Mucosa of rectum (tissue), 2 donors: ENCODE measurements at regions not wholly inside any gene's neighbourhood (a gene's known extent, or its start where the extent isn't known, plus 50 kb on each side); places are given as distances from the start of the nearest gene placed in this dataset.

Experiments
- H3K27ac ChIP-seq, 2 donors: one replicate each; pipeline ENCODE4 v1.7.0; 2013; ENCODE audit warnings: inconsistent platforms in 2 of 2, low read depth in 2 of 2, low read length in 2 of 2
- H3K27me3 ChIP-seq, 2 donors: one replicate each; pipeline ENCODE4 v1.7.0; 2013; ENCODE audit warnings: low read length in 2 of 2; ENCODE audit not compliant: control insufficient read depth in 2 of 2, insufficient read depth in 2 of 2
- H3K36me3 ChIP-seq, 2 donors: one replicate each; pipeline ENCODE4 v1.7.0; 2013; ENCODE audit warnings: low read length in 2 of 2; ENCODE audit not compliant: control insufficient read depth in 2 of 2, insufficient read depth in 2 of 2
- H3K4me1 ChIP-seq, 2 donors: one replicate each; pipeline ENCODE4 v1.7.0; 2013; ENCODE audit warnings: low read length in 2 of 2, mild to moderate bottlenecking in 1 of 2; ENCODE audit not compliant: control insufficient read depth in 2 of 2, insufficient read depth in 2 of 2
- H3K4me3 ChIP-seq, 2 donors: one replicate each; pipeline ENCODE4 v1.7.0; 2013; ENCODE audit warnings: low read length in 2 of 2
- H3K9ac ChIP-seq, 2 donors: one replicate each; pipeline ENCODE4 v1.7.0; 2013; ENCODE audit warnings: low read length in 2 of 2, low read depth in 1 of 2, mild to moderate bottlenecking in 1 of 2
- H3K9me3 ChIP-seq, 2 donors: one replicate each; pipeline ENCODE4 v1.7.0; 2013; ENCODE audit warnings: low read length in 2 of 2; ENCODE audit not compliant: control insufficient read depth in 2 of 2
- donor health status: healthy.
- donor health status: Normal muscosa, but diverticular disease.

DNA sequence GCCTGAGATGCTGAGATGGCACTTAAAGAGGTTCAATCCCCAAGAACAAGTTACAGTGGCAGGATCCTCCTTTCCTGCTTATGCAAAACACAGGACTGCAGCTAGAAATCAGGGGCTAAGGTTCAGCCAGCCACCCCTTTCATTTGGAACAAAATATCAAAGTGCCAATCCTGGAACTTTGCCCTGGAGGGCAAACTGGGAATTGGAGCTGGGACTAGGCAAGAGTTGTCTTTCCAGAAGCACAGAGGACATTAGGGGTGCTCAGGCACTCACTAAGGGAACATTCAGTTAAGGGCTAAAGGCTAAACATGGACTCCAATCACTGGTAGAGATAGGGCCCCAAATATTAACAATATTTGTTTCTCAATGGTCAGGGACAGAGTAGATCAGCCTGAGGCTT lies 237.2 kb downstream of the EMP1 start:
- Histone ChIP-seq H3K9me3 (no peaks in the 10 kb centered on the region), H3K36me3 (no peaks in the 10 kb centered on the region), H3K4me3 (no peak overlapping the region), H3K4me1 (no peaks in the 10 kb centered on the region), H3K27me3 (no peaks in the 10 kb centered on the region), H3K27ac (no peak overlapping the region), H3K9ac (no peak overlapping the region)

DNA sequence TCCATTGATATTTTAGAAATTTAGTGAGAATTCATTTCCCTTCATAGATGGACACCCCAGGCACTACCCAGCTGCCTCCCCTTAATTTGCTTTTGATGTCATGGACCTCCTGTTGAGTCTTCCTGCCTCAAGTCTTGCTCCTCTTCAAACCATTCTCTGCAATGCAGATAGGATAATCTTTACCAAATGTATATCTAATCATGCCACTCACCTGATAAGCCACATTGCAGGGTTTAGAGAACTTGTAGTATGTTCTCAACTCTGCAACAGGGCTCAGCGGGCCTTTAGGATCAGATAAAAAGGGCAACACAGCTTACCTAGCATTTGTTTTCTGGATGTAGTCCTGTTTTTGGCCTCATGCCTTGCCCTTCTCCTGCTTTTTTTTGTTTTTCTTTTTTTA lies 234.5 kb downstream of the EMP1 start:
- no peak overlapping the region for H3K9ac ChIP-seq

GRCh38 chr12:13428538-13429265 lies 232.2 kb downstream of the EMP1 start:
- no peak overlapping the region for H3K27ac ChIP-seq
- no peaks in the 10 kb centered on the region for H3K27me3 ChIP-seq
- H3K4me3 ChIP-seq = no peak overlapping the region
- no peak overlapping the region for H3K9ac ChIP-seq
- no peaks in the 10 kb centered on the region for H3K4me1 ChIP-seq
- H3K9me3 ChIP-seq = no peaks in the 10 kb centered on the region
- H3K36me3 ChIP-seq = no peaks in the 10 kb centered on the region

More for the DNA sequence above, 234.5 kb downstream of the EMP1 start:
- no peaks in the 10 kb centered on the region for H3K36me3 ChIP-seq
- H3K27me3 ChIP-seq = no peaks in the 10 kb centered on the region
- H3K4me3 ChIP-seq = no peak overlapping the region
- no peak overlapping the region for H3K27ac ChIP-seq
- H3K4me1 ChIP-seq = no peaks in the 10 kb centered on the region
- H3K9me3 ChIP-seq = no peaks in the 10 kb centered on the region

DNA sequence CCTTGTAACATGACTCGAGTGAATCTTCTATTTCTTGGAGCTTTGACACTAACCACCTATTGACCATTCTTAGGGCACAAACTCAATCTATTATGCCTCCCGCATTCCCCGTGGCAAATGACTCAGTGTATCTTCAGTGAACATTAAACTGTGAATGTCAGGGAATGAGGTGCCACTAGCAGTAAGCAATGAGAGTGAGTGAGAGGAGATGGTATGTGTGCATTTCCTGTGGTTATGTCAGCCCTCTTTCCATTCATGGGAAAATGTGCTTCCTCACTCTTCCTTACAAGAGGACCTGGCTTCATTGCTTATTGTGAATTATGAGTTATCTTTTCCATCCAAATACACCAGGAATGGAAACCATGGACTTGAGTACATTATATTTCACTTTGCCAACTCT lies 229.2 kb downstream of the EMP1 start:
- H3K27ac ChIP-seq = no peak overlapping the region
- no peak overlapping the region for H3K9ac ChIP-seq
- H3K4me1 ChIP-seq = no peaks in the 10 kb centered on the region
- H3K36me3 ChIP-seq = no peaks in the 10 kb centered on the region
- no peaks in the 10 kb centered on the region for H3K27me3 ChIP-seq
- H3K9me3 ChIP-seq = no peaks in the 10 kb centered on the region
- H3K4me3 ChIP-seq = no peak overlapping the region

DNA sequence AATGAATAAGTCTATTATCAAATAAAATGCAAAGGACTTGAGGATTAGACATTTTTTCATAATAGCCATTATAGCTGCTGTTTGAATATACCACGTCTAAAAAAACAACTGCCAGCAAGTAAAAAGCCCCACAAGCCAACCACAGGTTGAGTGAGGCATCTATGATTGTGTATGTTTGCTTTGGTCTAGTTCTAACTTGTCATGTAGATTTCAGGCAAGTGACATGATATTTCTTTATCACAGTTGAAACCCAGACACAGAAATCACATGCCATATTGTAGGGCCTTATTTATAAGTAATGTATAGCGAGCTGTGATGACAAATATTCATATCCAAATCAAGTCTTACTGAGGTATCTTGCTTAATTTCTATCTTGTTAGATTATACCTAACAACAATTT lies 225.8 kb downstream of the EMP1 start:
- H3K27me3 ChIP-seq = no peaks in the 10 kb centered on the region
- H3K27ac ChIP-seq = no peak overlapping the region
- no peaks in the 10 kb centered on the region for H3K9me3 ChIP-seq
- H3K9ac ChIP-seq = no peak overlapping the region
- no peaks in the 10 kb centered on the region for H3K4me1 ChIP-seq
- no peak overlapping the region for H3K4me3 ChIP-seq
- no peaks in the 10 kb centered on the region for H3K36me3 ChIP-seq

- Histone ChIP-seq H3K27me3 (no peaks in the 10 kb centered on the region), H3K4me3 (no peak overlapping the region), H3K36me3 (no peaks in the 10 kb centered on the region), H3K9me3 (no peaks in the 10 kb centered on the region), H3K9ac (no peak overlapping the region), H3K27ac (no peak overlapping the region), H3K4me1 (no peaks in the 10 kb centered on the region)
These were observed 221.0 kb downstream of the EMP1 start for GRCh38 chr12:13417516-13417915.

- Histone ChIP-seq H3K27me3 (no peaks in the 10 kb centered on the region), H3K9ac (no peak overlapping the region), H3K36me3 (no peaks in the 10 kb centered on the region), H3K4me1 (no peaks in the 10 kb centered on the region), H3K4me3 (no peak overlapping the region), H3K27ac (no peak overlapping the region), H3K9me3 (no peaks in the 10 kb centered on the region)
These were observed 214.8 kb downstream of the EMP1 start for GRCh38 chr12:13411287-13411686.

- H3K4me1 ChIP-seq = peaks cover 0 to 2% of the 10 kb centered on the region in 2 donors
- H3K27ac ChIP-seq = no peak overlapping the region
- no peaks in the 10 kb centered on the region for H3K36me3 ChIP-seq
- H3K4me3 ChIP-seq = no peak overlapping the region
- H3K9me3 ChIP-seq = no peaks in the 10 kb centered on the region
- no peaks in the 10 kb centered on the region for H3K27me3 ChIP-seq
- no peak overlapping the region for H3K9ac ChIP-seq
These were observed 209.6 kb downstream of the EMP1 start for GRCh38 chr12:13405961-13406703.

GRCh38 chr12:13404631-13405473 lies 208.3 kb downstream of the EMP1 start:
- Histone ChIP-seq H3K27me3 (no peaks in the 10 kb centered on the region), H3K36me3 (no peaks in the 10 kb centered on the region), H3K9me3 (no peaks in the 10 kb centered on the region), H3K4me1 (peaks cover 0 to 2% of the 10 kb centered on the region in 2 donors), H3K27ac (no peak overlapping the region), H3K9ac (no peak overlapping the region), H3K4me3 (peak overlapping the region; percentile 61 to 72)

- H3K27ac ChIP-seq = no peak overlapping the region
- no peaks in the 10 kb centered on the region for H3K36me3 ChIP-seq
These were observed 207.6 kb downstream of the EMP1 start for GRCh38 chr12:13404111-13404628.

More at GRCh38 chr12:13404111-13404628, 207.6 kb downstream of the EMP1 start:
- H3K9me3 ChIP-seq = no peaks in the 10 kb centered on the region
- no peaks in the 10 kb centered on the region for H3K27me3 ChIP-seq
- H3K9ac ChIP-seq = no peak overlapping the region
- peaks cover 0 to 2% of the 10 kb centered on the region in 2 donors for H3K4me1 ChIP-seq
- peak overlapping the region; percentile 61 to 72 for H3K4me3 ChIP-seq
